GM12892 (cell line): ENCODE measurements at regions not wholly inside any gene's neighbourhood (a gene's known extent, or its start where the extent isn't known, plus 50 kb on each side); places are given as distances from the start of the nearest gene placed in this dataset.

ENCODE experiments used
- DNase-seq: peaks from one replicate; pipeline ENCODE4 v3.0.0; 2011; ENCODE audit not compliant: insufficient read length
- FAIRE-seq: peaks from 2 replicates; lab custom pipeline; 2011; peaks lifted over from hg19 to GRCh38; lab: Jason Lieb, UNC
- POLR2A ChIP-seq: IDR thresholded peaks from 2 replicates; pipeline ENCODE4 v1.6.1; 2011; ENCODE audit warnings: low read depth, low read length, control low read depth
- POLR2AphosphoS5 ChIP-seq: IDR thresholded peaks from 2 replicates; pipeline ENCODE4 v1.6.1; 2011; ENCODE audit warnings: low read depth, low read length, control low read depth
- TAF1 ChIP-seq: IDR thresholded peaks from 2 replicates; pipeline ENCODE4 v1.6.1; 2011; ENCODE audit warnings: low read depth, mild to moderate bottlenecking, control low read depth, low read length, borderline replicate concordance

GRCh38 chr14:53615252-53615651 lies 341.4 kb downstream of the BMP4 start:
- TF ChIP-seq POLR2A (no peak), TAF1 (no peak), POLR2AphosphoS5 (no peak)
- DNase-seq (no peak), FAIRE-seq (no peak)

- peak; percentile 95 for FAIRE-seq
- TF ChIP-seq TAF1, result 0 out of 2 replicates have a peak, but pooled peaks have one; percentile 12
- TF ChIP-seq POLR2A, result peak; percentile 46; the same call in 1 of the 2 replicates
- no peak for TF ChIP-seq POLR2AphosphoS5
- DNase-seq, result peak; percentile 39
These were observed 343.0 kb downstream of the BMP4 start for GRCh38 chr14:53613404-53614253.

GRCh38 chr14:53610947-53611346 lies 345.7 kb downstream of the BMP4 start:
- no peak for TF ChIP-seq TAF1
- TF ChIP-seq POLR2A, result no peak
- no peak for TF ChIP-seq POLR2AphosphoS5
- DNase-seq, result no peak
- FAIRE-seq, result no peak

GRCh38 chr14:53609009-53609408 lies 347.6 kb downstream of the BMP4 start:
- TF ChIP-seq TAF1 (no peak), POLR2AphosphoS5 (no peak), POLR2A (no peak)
- DNase-seq, result no peak
- no peak for FAIRE-seq

- TF ChIP-seq POLR2A (no peak), TAF1 (no peak), POLR2AphosphoS5 (no peak)
- DNase-seq (no peak), FAIRE-seq (peak; percentile 72)
These were observed 348.3 kb downstream of the BMP4 start for GRCh38 chr14:53608369-53608768.

GRCh38 chr14:53606203-53606602 lies 350.4 kb downstream of the BMP4 start:
- FAIRE-seq (no peak), DNase-seq (no peak)
- TF ChIP-seq TAF1, result no peak
- TF ChIP-seq POLR2AphosphoS5, result no peak
- no peak for TF ChIP-seq POLR2A

- TF ChIP-seq TAF1, result no peak
- no peak for TF ChIP-seq POLR2A
- no peak for TF ChIP-seq POLR2AphosphoS5
- FAIRE-seq, result no peak
- DNase-seq, result no peak
These were observed 351.1 kb downstream of the BMP4 start for GRCh38 chr14:53605562-53605961.

- FAIRE-seq, result peak; percentile 64
- DNase-seq, result no peak
- no peak for TF ChIP-seq POLR2A
- no peak for TF ChIP-seq TAF1
- TF ChIP-seq POLR2AphosphoS5, result no peak
These were observed 352.6 kb downstream of the BMP4 start for GRCh38 chr14:53603994-53604393.

- DNase-seq (no peak), FAIRE-seq (no peak)
- TF ChIP-seq POLR2AphosphoS5 (no peak), TAF1 (no peak), POLR2A (no peak)
These were observed 355.2 kb downstream of the BMP4 start for GRCh38 chr14:53601409-53601808.

GRCh38 chr14:53599221-53599945 lies 357.2 kb downstream of the BMP4 start:
- TF ChIP-seq POLR2A (no peak), TAF1 (no peak), POLR2AphosphoS5 (no peak)
- no peak for DNase-seq
- no peak for FAIRE-seq

- FAIRE-seq (no peak), DNase-seq (no peak)
- no peak for TF ChIP-seq TAF1
- no peak for TF ChIP-seq POLR2AphosphoS5
- TF ChIP-seq POLR2A, result no peak
These were observed 359.6 kb downstream of the BMP4 start for GRCh38 chr14:53596853-53597525.
